ENCODE measurements at regions not wholly inside any gene's neighbourhood (a gene's known extent, or its start where the extent isn't known, plus 50 kb on each side); places are given as distances from the start of the nearest gene placed in this dataset.
A peak's percentile ranks its signal among the peaks of the same experiment; 100 is the strongest.

DNA sequence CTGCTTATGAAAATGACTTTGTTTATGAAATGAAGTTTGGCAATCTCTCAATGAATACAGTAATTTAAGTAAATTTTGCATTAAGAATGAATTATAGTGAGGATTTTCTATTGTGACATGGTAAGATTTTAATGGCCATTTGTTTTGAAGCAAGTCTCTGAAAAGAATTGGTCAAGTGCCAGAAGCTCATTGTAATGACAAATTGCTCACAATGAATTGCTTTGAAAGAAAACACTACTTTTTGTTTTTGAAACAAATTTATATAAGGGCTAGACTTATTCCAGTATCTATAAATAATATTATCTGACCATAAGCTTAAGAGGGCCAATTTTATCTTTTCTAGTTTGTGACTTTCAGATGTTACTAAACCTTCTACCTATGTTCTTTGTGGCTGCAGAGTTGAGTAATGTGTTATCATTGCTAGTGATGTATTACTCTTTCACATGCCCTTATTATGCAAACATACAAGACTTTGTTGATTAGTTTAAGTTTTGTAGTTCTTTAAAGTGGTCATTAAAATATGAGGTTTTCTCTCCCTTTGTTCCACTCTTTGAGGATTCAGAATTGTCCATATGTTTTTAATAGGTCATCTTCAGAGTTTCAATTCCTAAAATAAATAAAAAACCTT, 93.0 kb upstream of the ZNF608 start:
- DNase-seq (ENCODE audit: low spot score), result no peak

DNA sequence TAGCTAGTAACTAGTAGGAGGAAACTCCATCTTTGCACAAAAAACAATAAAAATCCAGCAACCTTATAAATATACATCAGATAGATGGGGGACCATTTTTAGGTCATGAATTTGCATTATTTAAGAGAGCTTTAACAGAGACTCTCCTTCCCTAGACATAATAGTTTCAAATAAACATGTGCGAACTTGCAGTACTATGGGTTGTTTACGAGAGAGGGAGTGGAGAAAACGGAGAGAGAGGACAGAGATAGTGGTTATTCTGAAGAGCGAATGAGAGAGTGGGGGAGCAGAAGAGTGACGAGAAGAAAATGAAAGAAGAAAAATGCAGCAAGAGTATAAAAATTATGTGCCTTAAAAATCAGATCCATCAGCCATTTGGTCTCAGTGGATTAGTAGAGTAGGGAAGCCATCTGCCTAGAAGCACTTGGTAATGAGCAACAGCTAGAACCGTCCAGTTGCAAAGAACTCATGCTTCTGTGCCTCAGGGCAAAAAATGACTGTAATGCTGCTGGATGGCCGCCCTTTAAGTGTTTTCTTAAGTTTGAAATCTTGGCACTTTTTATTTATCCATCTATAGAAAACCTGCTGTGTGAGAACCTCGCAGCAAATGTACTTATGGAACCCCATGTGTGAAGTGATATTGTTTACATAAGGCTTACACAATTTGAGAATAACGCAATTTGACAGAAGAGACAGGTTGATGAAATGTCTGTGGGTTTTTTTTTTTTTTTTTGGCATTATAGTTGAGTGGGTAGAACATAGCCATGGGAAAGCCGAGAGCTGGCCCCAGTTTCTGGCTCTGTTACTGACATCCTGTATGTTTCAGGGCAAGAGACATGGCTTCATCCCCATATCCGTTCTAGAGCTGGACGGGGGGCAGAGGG, 95.6 kb upstream of the ZNF608 start:
- no peak for DNase-seq (ENCODE audit: low spot score)

DNA sequence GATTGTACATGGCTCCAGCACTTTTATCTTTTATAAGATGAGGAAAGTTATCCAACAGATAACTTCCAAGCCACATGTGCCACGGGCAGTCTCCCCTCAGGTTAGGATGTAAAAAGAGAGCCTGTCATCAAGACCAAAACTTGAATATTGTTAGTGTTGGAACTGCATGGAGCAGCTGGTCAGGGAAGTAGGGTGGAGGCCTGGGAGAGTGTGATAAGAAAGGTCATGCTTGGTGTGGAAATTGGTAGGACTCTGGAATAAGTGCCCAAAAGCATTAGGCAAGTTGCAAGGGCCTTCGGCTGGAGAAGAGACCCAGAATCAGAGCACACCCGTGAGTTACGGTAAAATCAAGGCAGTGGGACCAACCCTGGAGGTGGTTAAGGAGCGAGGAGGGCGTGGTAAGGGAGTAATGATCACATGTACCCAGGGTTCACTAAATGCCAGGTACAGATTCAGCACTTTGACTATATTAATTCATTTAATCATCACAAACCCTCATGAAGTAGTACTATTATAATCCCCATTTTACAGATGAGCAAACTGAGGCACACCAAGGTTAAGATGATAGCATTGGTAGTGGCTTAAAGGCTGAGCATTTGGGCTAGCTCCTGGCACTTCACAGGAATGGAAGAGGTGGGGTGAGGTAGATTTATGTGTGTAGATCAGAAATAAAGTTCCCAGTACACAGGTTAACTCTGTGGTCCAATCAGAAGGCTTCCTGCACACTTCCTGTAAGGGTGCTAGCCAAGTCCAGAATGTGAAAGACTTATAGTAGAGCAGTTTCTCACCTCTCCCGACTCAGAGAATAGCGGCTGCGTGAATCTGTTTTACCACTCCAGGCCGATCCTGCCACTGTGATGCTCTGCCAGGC, 96.5 kb upstream of the ZNF608 start:
- no peak for DNase-seq (ENCODE audit: low spot score)

DNA sequence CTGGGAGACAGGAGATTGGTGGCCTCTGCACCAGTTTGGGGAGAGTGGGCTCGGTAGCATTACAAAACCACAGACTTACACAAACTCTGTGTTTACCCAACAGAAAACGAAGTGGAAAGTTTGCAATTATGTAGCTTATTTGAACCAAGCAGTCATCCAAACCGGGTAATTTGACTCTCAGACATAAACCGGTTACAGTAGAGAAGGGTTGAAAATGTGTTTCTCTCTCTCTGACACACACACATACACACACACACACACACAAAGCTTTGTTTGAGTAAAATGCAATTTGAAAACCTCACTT, 97.1 kb upstream of the ZNF608 start:
- DNase-seq (ENCODE audit: low spot score), result no peak

DNA sequence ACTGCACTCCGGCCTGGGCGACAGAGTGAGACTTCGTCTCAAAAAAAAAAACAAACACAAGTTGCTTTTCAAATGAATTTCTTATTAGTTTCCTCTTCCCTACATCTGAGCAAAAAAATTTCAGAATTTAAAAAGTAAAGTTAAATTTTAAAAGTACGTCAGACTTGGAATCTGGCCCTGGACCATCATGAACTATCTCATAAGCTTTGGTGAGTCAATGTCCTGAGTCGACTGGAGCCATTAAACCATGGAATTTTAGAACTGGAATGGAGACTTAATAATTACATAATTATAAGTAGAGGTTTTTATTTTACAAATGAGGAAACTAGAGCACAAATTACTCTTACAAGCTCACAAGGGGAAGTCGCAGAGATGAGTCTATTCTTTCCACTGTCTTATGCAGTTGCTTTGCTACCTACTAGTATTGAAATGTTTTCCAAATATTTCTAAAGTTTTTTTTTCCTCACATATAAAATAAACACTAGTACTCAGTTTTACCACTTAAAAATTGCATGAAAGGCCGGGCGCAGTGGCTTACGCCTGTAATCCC, 98.0 kb upstream of the ZNF608 start:
- DNase-seq (ENCODE audit: low spot score), result no peak

DNA sequence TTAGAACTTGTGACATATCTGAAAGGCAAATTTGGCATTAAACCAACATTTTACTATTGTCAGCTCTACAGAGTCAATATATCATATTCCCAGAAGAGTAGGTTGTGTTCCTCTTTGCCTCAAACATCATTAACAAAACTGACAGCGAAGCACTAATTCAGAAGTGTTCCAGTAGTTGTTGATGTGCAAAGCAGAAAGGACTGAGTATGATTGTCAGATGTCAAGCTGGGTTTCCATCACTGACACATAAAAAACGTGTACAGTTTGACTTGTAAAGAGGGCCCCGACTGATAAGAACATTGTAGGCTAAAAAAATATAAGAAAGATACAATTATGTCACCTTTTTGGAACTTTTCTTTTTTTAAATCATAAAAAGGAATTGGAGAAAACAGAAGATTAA, 101.5 kb upstream of the ZNF608 start:
- no peak for DNase-seq (ENCODE audit: low spot score)

DNA sequence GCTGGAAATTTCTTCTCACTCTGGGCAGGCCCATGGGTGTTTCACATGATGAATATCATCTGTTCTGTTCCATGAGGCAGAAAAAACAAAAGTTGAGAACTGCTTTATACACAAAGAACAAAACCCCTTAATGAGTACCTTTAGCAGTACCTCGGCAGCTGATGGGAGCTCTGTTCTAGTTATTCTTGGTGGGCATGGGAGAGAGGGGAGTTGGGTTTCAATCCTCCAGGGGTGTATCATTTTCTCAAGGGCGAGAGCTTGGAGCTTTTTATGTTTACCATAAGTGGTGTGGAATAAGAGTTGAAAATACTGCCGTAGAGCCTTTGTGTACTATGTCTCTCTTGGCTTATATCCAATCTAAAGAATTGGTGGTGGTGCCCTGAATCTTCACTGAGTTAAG, 103.3 kb upstream of the ZNF608 start:
- DNase-seq (ENCODE audit: low spot score), result no peak

DNA sequence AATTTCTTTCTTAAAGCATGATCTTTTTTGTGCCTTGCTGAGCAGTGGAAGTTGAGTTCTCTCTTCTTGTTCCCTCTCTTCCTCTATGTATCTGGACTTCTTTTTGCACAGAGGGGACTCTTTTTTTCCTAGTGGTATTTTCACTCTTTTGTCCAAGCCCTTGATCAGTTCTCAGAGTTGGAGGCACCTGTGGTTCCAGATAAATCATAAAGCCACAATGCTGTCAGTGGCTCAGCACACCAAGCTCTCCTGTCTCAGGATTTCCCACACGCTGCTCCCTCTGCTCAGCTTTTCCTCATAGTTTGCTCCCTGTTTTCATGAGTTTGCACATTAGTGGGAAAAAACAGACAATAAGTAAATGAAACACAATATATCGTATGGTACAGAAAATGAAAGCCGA, 110.3 kb upstream of the ZNF608 start:
- no peak for DNase-seq (ENCODE audit: low spot score)

DNA sequence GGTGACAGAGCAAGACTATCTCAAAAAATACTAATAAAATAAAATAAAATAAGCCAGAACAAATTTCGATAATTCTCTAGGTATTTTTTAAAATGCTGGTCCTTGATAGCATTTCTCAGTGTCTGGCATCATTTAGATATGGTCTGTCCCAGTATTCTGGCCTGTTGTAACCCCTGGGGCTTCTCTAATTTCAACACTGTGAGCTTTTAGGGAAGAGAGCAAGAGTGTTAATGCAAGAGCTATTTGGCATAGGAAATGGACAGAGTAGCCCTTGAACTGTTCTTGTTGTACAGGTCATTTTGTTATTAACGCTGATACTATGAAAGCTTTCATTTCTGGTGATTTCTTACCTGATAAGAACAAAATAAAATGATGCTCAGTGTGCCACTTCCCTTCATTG, 112.2 kb upstream of the ZNF608 start:
- DNase-seq (ENCODE audit: low spot score), result no peak

DNA sequence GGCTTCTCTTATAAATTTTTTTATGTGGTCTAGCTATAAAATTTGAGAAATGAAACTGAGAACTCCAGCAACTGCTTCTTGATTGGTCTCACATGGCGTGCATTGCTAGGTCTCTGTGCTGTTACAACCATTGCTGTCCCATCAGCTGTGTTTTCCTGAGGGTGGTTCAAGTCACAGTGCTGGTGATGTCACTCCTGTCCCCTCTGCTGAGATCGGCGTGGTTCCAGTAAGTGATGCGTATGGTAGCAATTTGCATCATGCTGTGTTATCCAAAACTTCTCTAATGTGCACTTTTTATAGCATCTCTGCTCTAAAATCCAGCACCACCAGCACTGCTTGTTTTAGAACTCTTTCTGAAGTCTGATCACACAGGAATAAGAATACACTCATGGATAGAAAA, 112.6 kb upstream of the ZNF608 start:
- DNase-seq (ENCODE audit: low spot score), result peak; percentile 48

DNA sequence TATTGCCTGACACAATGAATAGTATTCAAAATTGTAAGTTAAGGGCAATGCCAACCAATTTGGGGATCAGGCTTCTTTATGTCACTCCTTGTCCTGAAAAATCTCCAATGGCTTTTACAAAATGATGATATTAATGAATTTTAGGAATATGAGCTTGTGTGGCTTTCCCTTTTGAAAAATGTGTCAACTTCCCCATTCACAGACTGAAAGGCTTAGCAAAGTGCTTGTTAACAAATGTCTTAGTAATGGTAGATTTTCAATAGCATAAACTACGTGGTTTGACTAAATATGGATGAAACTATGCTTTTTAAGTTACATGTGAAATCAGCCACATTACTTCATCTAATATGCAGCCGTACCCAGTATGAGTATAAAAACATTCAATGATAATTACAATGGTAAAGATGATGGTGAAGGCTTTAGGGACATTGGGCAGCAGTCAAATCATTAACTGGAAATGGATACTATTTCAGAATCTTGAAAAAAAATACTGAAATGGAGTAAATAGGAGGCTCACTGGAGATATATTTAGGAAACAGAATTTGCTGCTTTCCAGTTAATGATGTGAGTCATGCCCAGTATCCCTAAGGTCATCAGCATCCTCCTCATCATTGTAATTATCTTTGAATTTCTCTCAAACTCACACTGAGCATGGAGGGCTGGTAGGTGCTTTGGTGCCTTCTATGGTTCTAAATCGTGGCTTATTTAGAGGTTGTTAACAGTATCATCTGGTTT, 113.3 kb upstream of the ZNF608 start:
- no peak for DNase-seq (ENCODE audit: low spot score)

DNA sequence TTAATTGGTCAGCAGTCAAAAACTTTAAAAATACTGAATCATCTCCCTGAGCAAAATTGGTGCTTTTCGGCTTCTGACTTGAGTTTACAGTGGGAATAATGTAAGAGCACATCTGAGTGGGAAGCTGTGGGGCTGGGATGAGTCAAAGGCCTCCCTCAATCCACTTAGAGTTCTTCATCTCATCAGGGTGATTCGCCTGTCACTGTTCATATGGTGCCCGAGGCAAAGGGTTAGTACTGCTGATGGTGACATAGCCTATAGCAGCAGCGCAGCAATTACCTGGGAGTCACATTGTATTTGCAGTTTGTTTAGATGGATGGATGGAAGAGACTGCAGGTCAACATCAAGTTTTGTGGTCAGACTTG, 113.8 kb upstream of the ZNF608 start:
- no peak for DNase-seq (ENCODE audit: low spot score)

DNA sequence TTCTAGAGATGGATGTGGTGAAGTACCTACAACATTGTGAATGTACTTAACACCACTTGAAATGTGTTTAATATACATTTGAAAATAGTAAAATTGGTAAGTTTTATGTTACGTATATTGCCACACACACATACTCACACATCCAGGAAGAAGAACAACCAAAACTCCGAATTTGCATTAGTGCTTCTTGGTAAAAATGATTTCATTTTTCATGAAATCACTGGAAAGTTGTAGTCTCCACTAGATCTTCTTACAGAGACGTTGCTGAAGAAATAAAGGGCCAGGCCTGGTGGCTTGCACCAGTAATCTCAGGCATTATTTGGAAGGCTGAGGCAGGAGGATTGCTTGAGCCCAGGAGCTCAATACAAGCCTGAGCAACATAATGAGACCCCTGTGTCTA, 118.6 kb upstream of the ZNF608 start:
- DNase-seq (ENCODE audit: low spot score), result no peak

DNA sequence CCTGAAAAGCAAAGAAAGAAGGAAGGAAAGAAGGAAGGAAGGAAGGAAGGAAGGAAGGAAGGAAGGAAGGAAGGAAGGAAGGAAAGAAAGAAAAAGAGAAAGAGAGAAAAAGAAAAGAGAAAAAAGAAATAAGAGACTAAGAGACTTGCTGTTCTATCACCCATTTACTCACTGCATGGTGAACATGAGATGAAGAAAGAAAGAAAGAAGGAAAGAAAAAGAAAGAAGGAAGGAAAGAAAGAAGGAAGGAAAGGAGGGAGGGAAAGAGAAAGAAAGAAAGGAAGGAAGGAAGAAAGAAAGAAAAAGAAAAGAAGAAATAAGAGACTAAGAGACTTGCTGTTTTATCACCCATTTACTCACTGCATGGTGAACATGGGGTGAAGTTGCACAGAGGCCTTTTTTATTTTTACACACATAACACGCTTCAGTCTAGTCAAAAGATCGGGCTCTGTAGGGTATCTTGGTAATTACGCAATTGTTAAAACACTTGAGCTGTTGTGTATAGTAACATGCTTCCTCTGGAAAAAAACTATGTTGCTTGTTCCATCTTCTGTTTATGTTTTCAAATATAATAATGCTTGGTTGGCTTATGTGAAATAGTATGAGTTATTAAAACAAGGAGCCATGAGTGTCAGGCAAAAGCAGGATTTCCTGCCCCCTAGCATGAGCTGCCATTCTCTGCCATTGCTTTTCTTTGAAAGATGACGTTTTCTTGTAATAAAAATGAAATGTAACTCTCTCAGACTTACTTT, 119.3 kb upstream of the ZNF608 start:
- no peak for DNase-seq (ENCODE audit: low spot score)

DNA sequence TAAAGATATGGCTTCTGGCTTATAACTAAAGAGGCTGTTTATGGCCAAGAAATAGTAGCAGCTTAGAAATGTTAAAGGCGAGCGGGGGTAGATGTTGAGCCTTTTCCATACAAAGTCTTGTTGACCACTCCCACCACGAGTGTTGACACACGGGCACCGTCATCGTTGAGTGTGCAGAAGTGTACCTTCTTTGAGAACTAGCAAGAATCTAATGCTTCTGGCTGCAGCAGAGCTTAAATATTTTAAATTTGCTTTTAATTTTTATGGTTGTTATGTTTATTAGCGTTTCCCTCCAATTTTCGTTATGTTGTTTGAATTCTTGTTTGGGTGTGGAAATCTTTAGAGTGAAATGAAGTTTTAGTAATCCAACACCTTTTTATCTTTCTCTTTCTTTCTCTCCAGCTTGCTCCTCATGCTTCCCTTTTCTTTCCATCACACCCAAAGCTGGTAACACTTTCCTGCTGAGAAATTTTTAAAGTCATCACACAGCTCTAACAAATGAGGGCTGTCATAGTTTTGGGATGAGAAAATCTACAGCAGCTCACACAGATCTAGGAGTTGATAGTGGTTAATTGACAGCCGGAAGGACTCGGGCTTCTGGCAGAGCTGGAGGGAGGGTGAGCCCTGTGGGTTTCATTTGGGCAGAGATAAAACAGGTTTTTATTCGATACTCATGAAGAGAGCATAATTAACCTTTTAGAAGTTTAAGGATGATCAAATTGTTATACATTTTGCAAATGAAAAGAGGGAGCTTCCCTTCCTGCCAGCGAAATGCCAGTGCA, 120.1 kb upstream of the ZNF608 start:
- DNase-seq (ENCODE audit: low spot score), result no peak

DNA sequence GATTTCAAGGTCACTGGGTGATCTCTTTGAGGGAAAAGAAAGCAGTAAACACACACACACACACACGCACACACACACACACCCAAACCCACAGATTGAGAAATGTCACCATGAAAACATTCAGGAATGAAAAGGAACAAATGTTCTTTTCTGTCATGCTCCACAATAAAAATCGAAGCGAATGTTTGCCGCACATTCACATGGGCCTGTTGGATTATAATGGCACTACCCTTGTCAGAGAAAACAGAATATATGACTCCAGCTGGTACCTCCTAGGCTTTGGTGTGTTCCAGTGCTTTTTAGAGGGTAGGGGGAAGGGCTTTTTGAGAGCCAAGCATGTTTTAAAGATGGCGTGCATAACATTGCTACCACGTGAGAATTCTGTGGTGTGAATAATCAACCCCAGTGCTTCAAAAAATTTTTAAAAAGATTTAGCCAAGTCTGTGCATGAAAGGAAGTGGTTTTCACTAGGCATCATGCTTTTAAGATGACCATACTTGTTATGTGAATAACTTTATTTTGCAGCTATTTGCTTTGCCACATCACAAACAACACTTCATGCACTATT, 120.8 kb upstream of the ZNF608 start:
- DNase-seq (ENCODE audit: low spot score), result no peak

DNA sequence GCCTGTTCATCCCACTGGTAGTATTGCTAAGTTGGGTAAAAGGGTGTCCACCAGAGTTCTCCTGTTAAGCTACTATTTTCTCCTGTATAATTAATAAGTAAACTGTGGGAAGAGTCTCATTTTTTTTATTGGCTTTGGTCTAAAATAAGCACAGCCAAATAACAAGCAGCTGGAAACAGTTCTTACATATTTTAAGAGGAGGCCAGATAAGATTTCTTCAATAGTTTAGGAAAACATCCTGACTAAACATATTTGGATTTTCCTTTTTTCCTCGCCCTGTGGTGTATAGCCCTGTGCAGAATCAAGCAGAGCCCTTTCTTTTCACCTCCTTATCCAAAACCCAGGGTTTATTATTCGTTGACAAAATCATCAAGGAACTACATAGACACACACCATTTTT, 122.2 kb upstream of the ZNF608 start:
- no peak for DNase-seq (ENCODE audit: low spot score)

DNA sequence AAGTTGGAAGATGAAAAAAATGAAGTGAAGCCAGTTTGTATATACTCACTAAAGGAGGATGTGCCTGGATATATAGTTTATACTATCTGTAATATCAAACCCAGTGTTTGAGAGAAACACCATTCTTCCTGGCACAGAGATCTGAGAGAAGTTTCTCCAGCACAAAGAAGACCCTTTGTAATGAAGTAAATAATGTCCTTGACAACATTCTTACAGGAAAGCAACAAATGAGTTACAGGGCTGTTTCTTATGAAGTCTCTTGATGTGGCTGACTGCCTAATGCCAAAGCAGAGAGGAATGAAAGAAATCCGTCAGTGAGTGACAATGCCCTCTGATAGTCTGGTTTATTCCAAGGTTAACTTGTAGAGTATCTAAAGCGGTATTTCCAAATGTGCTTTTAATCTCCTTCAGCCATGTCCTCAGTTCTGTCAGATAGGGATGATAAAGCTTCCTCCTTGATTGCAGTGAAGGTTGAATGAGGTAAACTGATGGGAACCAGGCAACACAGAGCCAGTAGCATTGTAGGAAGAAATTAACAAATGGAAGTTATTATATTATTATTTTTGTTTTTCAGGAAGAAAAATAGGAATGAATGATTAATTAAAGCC, 123.1 kb upstream of the ZNF608 start:
- no peak for DNase-seq (ENCODE audit: low spot score)

DNA sequence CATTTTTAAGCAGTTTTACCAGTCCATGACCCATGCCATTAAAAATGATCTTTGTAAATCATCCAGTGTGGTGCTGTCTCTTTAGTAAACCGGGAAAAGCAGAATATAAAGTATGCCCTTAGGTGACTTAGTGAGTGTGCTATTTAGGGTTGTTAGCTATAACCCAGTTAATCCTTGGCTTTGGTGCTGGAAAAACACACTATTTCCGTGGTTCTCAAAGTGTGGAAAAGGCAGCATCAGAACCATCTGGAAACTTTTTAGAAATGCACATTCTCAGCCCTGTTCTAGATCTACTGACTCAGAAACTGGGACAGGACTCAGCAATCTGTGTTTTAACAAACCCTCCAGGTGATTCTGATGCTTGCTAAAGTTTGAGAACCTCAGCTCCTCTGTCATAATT, 123.6 kb upstream of the ZNF608 start:
- no peak for DNase-seq (ENCODE audit: low spot score)

DNA sequence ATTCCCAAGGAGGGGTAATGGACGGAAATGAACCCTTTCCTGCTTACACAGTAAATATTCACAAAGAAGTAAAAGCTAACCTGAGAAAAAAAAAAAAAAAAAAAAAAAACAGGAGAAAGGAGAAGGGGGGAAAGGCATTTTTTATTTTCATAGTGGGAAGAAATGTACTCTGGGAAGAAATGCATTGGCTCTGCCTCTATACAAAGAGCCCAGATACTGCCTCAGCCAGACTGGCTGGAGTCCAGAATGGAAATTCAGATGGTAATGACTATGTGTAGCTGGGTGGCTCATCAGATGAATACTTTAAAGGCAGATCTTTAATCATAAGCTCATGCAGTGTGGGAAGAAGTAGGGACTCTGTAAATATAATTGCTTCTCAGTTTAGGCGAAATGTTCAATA, 124.9 kb upstream of the ZNF608 start:
- DNase-seq (ENCODE audit: low spot score), result no peak
